ENCODE measurements at regions not wholly inside any gene's neighbourhood (a gene's known extent, or its start where the extent isn't known, plus 50 kb on each side); places are given as distances from the start of the nearest gene placed in this dataset.

DNA sequence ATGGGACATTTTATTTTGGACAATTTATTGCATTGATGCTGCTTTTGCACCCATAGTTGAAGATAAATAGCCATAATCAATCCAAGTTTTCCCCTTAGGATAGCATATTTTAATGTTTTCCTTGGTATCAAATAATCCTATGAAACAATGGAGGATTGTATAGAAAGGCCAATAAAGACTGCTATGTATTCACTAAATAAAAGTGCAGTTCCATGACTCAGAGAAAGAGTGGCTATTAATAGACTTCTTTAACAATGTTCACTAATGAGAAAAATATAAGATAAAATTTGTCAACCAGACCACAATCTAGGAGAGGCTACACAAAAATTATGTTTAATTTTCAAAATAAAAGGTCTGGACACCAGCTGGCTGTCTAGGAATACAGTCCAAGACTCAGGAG, 560.9 kb upstream of the AGTR1 start:
- TF ChIP-seq NR2F1 (conservative IDR thresholded peaks at IDR 0.05) (no peak), DPF2 (IDR thresholded peaks at IDR 0.05) (no peak), MTA2 (IDR thresholded peaks at IDR 0.05; ENCODE audit: low read depth) (no peak), BCL11A (IDR thresholded peaks at IDR 0.05; ENCODE audit: low read depth, low read length) (no peak), POLR2A (IDR thresholded peaks at IDR 0.05; ENCODE audit: low read depth, low read length) (no peak), ATF7 (IDR thresholded peaks at IDR 0.05; ENCODE audit: low read depth) (no peak)
- TF ChIP-seq, protein P1, sequence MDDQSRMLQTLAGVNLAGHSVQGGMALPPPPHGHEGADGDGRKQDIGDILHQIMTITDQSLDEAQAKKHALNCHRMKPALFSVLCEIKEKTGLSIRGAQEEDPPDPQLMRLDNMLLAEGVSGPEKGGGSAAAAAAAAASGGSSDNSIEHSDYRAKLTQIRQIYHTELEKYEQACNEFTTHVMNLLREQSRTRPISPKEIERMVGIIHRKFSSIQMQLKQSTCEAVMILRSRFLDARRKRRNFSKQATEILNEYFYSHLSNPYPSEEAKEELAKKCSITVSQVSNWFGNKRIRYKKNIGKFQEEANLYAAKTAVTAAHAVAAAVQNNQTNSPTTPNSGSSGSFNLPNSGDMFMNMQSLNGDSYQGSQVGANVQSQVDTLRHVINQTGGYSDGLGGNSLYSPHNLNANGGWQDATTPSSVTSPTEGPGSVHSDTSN (IDR thresholded peaks at IDR 0.05; ENCODE audit: insufficient replicate concordance, low read depth, low read length), result no peak
- TF ChIP-seq, protein P2, sequence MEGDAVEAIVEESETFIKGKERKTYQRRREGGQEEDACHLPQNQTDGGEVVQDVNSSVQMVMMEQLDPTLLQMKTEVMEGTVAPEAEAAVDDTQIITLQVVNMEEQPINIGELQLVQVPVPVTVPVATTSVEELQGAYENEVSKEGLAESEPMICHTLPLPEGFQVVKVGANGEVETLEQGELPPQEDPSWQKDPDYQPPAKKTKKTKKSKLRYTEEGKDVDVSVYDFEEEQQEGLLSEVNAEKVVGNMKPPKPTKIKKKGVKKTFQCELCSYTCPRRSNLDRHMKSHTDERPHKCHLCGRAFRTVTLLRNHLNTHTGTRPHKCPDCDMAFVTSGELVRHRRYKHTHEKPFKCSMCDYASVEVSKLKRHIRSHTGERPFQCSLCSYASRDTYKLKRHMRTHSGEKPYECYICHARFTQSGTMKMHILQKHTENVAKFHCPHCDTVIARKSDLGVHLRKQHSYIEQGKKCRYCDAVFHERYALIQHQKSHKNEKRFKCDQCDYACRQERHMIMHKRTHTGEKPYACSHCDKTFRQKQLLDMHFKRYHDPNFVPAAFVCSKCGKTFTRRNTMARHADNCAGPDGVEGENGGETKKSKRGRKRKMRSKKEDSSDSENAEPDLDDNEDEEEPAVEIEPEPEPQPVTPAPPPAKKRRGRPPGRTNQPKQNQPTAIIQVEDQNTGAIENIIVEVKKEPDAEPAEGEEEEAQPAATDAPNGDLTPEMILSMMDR (IDR thresholded peaks at IDR 0.05 in 2 of 3, conservative IDR thresholded peaks at IDR 0.05 in 1 of 3; ENCODE audit: control insufficient read depth in 2 of 3, extremely low read depth in 1 of 3, insufficient read depth in 1 of 3, low read depth in 3 of 3, low read length in 3 of 3), result no peak
- TF ChIP-seq, protein P3, sequence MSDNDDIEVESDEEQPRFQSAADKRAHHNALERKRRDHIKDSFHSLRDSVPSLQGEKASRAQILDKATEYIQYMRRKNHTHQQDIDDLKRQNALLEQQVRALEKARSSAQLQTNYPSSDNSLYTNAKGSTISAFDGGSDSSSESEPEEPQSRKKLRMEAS (IDR thresholded peaks at IDR 0.05; ENCODE audit: low read depth, low read length), result no peak
